ENCODE measurements at regions not wholly inside any gene's neighbourhood (a gene's known extent, or its start where the extent isn't known, plus 50 kb on each side); places are given as distances from the start of the nearest gene placed in this dataset.

GRCh38 chr2:196530910-196531309 lies 108.6 kb upstream of the CCDC150 start:
- TF ChIP-seq CTCF (IDR thresholded peaks at IDR 0.05) (no peak), POLR2AphosphoS5 (IDR thresholded peaks at IDR 0.05) (no peak), POLR2A (IDR thresholded peaks at IDR 0.05) (no peak)
